Gastroesophageal sphincter (tissue), 3 donors: ENCODE measurements at regions not wholly inside any gene's neighbourhood (a gene's known extent, or its start where the extent isn't known, plus 50 kb on each side); places are given as distances from the start of the nearest gene placed in this dataset.

ENCODE experiments used
- CTCF ChIP-seq, 4 experiments: fragments of 200-600 bp in 2 of 4; fragments of 450-650 bp in 2 of 4; sonication (generic) in 1 of 4; IDR thresholded peaks; one replicate each; pipeline ENCODE4 v1.5.1; 2017 to 2019; ENCODE audit warnings: antibody characterized with exemption in 4 of 4, mild to moderate bottlenecking in 2 of 4, moderate library complexity in 2 of 4
- POLR2A ChIP-seq, 2 donors: fragments of 450-650 bp; IDR thresholded peaks; one replicate each; pipeline ENCODE4 v1.6.1; 2017; ENCODE audit warnings: antibody characterized with exemption in 2 of 2, mild to moderate bottlenecking in 2 of 2, moderate library complexity in 1 of 2

- TF ChIP-seq CTCF (IDR thresholded peaks at IDR 0.05) = no peak
- TF ChIP-seq POLR2A (IDR thresholded peaks at IDR 0.05) = no peak
Observed at GRCh38 chr12:79998554-79998953, 63.7 kb upstream of the PPP1R12A start.
